ENCODE measurements at regions not wholly inside any gene's neighbourhood (a gene's known extent, or its start where the extent isn't known, plus 50 kb on each side); places are given as distances from the start of the nearest gene placed in this dataset.

- no peak for TF ChIP-seq AR (CRISPR knock-in tag; IDR thresholded peaks at IDR 0.05)
- no peak for TF ChIP-seq MAX (CRISPR knock-in tag; IDR thresholded peaks at IDR 0.05)
- TF ChIP-seq JUN (CRISPR knock-in tag; IDR thresholded peaks at IDR 0.05) = no peak
- TF ChIP-seq IRF1 (CRISPR knock-in tag; IDR thresholded peaks at IDR 0.05) = no peak
- no peak for TF ChIP-seq ZNF396 (CRISPR knock-in tag; IDR thresholded peaks at IDR 0.05; ENCODE audit: borderline replicate concordance)
- TF ChIP-seq USF1 (CRISPR knock-in tag; IDR thresholded peaks at IDR 0.05) = no peak
- no peak for TF ChIP-seq ETV6 (CRISPR knock-in tag; IDR thresholded peaks at IDR 0.05)
- no peak for TF ChIP-seq ARID4B (CRISPR knock-in tag; IDR thresholded peaks at IDR 0.05; ENCODE audit: borderline replicate concordance)
- no peak for TF ChIP-seq NFYB (CRISPR knock-in tag; conservative IDR thresholded peaks at IDR 0.05; ENCODE audit: low read depth)
Measured at GRCh38 chr14:85154714-85155113, 375.2 kb upstream of the FLRT2 start (continued).

- DNase-seq (ENCODE audit: low spot score) (no peak), ATAC-seq (no peak)
- Mint-ChIP-seq H3K4me1 (no peaks in the 10 kb centered on the region), H3K27ac (no peak overlapping the region), H3K36me3 (peaks cover 2% of the 10 kb centered on the region; the same call in 1 of the 2 replicates), H3K9me3 (peaks cover 4% of the 10 kb centered on the region), H3K27me3 (ENCODE audit: low read depth) (peaks cover 4% of the 10 kb centered on the region; the same call in 1 of the 2 replicates), H3K4me3 (no peak overlapping the region)
- ChIA-PET CTCF (no interaction called here), POLR2A (no interaction called here)
- TF ChIP-seq KAT7 (CRISPR knock-in tag; IDR thresholded peaks at IDR 0.05; ENCODE audit: borderline replicate concordance) = no peak
- no peak for TF ChIP-seq CREM (CRISPR knock-in tag; IDR thresholded peaks at IDR 0.05)
- TF ChIP-seq FOXJ3 (CRISPR knock-in tag; IDR thresholded peaks at IDR 0.05; ENCODE audit: borderline replicate concordance) = no peak
- TF ChIP-seq NR3C1 (CRISPR knock-in tag; conservative IDR thresholded peaks at IDR 0.05; ENCODE audit: low read depth) = no peak
- no peak for TF ChIP-seq RORB (CRISPR knock-in tag; IDR thresholded peaks at IDR 0.05)
- no peak for TF ChIP-seq ZNF532 (CRISPR knock-in tag; IDR thresholded peaks at IDR 0.05; ENCODE audit: borderline replicate concordance)
- no peak for TF ChIP-seq FOXK1 (CRISPR knock-in tag; IDR thresholded peaks at IDR 0.05)
- no peak for TF ChIP-seq CREB1 (CRISPR knock-in tag; IDR thresholded peaks at IDR 0.05)
- no peak for TF ChIP-seq ZNF512 (CRISPR knock-in tag; IDR thresholded peaks at IDR 0.05; ENCODE audit: borderline replicate concordance)
- TF ChIP-seq EMX1 (CRISPR knock-in tag; IDR thresholded peaks at IDR 0.05) = no peak
- no peak for TF ChIP-seq NR1H2 (CRISPR knock-in tag; IDR thresholded peaks at IDR 0.05)
- no peak for TF ChIP-seq MXD4 (CRISPR knock-in tag; IDR thresholded peaks at IDR 0.05; ENCODE audit: borderline replicate concordance)
- TF ChIP-seq GABPB1 (CRISPR knock-in tag; IDR thresholded peaks at IDR 0.05) = no peak
Measured at GRCh38 chr14:85156319-85156718, 373.6 kb upstream of the FLRT2 start.

Measured in WTC11 (cell line).